Mesodermal cell (in vitro differentiated cells): ENCODE measurements at regions not wholly inside any gene's neighbourhood (a gene's known extent, or its start where the extent isn't known, plus 50 kb on each side); places are given as distances from the start of the nearest gene placed in this dataset.
"Not testable (repeated sequence)": the region's sequence is repeated elsewhere in the genome, so short reads cannot be mapped to it uniquely, and the experiment has no call there.

ENCODE experiments used
- H3K27ac ChIP-seq: 2 replicates; pipeline ENCODE4 v1.7.0; 2013; ENCODE audit warnings: mild to moderate bottlenecking, low read depth, low read length, moderate library complexity; ENCODE audit not compliant: severe bottlenecking
- H3K36me3 ChIP-seq: 2 replicates; pipeline ENCODE4 v1.7.1; 2013; ENCODE audit warnings: mild to moderate bottlenecking, low read length, moderate library complexity; ENCODE audit not compliant: control insufficient read depth, insufficient read depth
- H3K4me1 ChIP-seq: one replicate; pipeline ENCODE4 v1.7.1; 2013; ENCODE audit warnings: mild to moderate bottlenecking, low read length; ENCODE audit not compliant: insufficient read depth, control insufficient read depth, poor library complexity, severe bottlenecking
- H3K4me3 ChIP-seq: 2 replicates; pipeline ENCODE4 v1.7.0; 2013; ENCODE audit warnings: low read length, control low read depth, mild to moderate bottlenecking; ENCODE audit not compliant: insufficient read depth, poor library complexity, severe bottlenecking; ENCODE audit errors: extremely low read depth
- H3K9me3 ChIP-seq: 2 replicates; pipeline ENCODE4 v1.7.1; 2013; ENCODE audit warnings: mild to moderate bottlenecking, low read length, moderate library complexity; ENCODE audit not compliant: control insufficient read depth
- WGBS, 2 experiments: methylation state at CpG; one replicate each; pipeline ENCODE4 v1.1.5; 2013; ENCODE audit warnings: missing lambda C conversion rate in 2 of 2; ENCODE audit not compliant: insufficient coverage in 2 of 2; 5-methylcytosine and 5-hydroxymethylcytosine counted together

GRCh38 chr16:58853854-58854791, 120.0 kb upstream of the GOT2 start:
- no peak overlapping the region for H3K27ac ChIP-seq
- no peaks in the 10 kb centered on the region for H3K36me3 ChIP-seq
- peaks cover 5% of the 10 kb centered on the region for H3K4me1 ChIP-seq
- no peaks in the 10 kb centered on the region for H3K9me3 ChIP-seq
- 77 to 86% methylated on average over 3 to 5 of the region's 6 CpGs for WGBS, 2 experiments
- no peak overlapping the region for H3K4me3 ChIP-seq

GRCh38 chr16:58850678-58851020, 116.5 kb upstream of the GOT2 start:
- Histone ChIP-seq H3K9me3 (no peaks in the 10 kb centered on the region), H3K27ac (peak overlapping the region; percentile 60), H3K36me3 (no peaks in the 10 kb centered on the region), H3K4me1 (peaks cover 5% of the 10 kb centered on the region), H3K4me3 (no peak overlapping the region)
- 63 to 92% methylated on average over 2 to 3 of the region's 3 CpGs for WGBS, 2 experiments

- no peaks in the 10 kb centered on the region for H3K36me3 ChIP-seq
- peaks cover 5% of the 10 kb centered on the region for H3K4me1 ChIP-seq
- WGBS, 2 experiments, result 44 to 80% methylated on average over 1 of the region's 4 CpGs
- H3K9me3 ChIP-seq, result no peaks in the 10 kb centered on the region
- peak overlapping the region; percentile 60 for H3K27ac ChIP-seq
- H3K4me3 ChIP-seq, result no peak overlapping the region
These were observed 116.0 kb upstream of the GOT2 start for GRCh38 chr16:58850019-58850677.

- 100% methylated on average over 2 of the region's 2 CpGs; no CpG with 5 or more reads in 1 of the 2 experiments for WGBS, 2 experiments
- H3K36me3 ChIP-seq, result no peaks in the 10 kb centered on the region
- no peak overlapping the region for H3K27ac ChIP-seq
- no peak overlapping the region for H3K4me3 ChIP-seq
- no peaks in the 10 kb centered on the region for H3K9me3 ChIP-seq
- H3K4me1 ChIP-seq, result peaks cover 5% of the 10 kb centered on the region
These were observed 114.5 kb upstream of the GOT2 start for GRCh38 chr16:58848662-58849002.

GRCh38 chr16:58847902-58848661, 114.0 kb upstream of the GOT2 start:
- Histone ChIP-seq H3K36me3 (no peaks in the 10 kb centered on the region), H3K9me3 (no peaks in the 10 kb centered on the region), H3K4me1 (peaks cover 5% of the 10 kb centered on the region), H3K27ac (no peak overlapping the region), H3K4me3 (no peak overlapping the region)
- 86 to 90% methylated on average over 3 of the region's 4 CpGs for WGBS, 2 experiments

GRCh38 chr16:58846226-58846625, 112.1 kb upstream of the GOT2 start:
- H3K27ac ChIP-seq, H3K4me3 ChIP-seq, H3K9me3 ChIP-seq, H3K36me3 ChIP-seq, H3K4me1 ChIP-seq: not testable (repeated sequence)
- WGBS, 2 experiments, result 95 to 99% methylated on average over 7 to 27 of the region's 29 CpGs

- H3K4me3 ChIP-seq, result no peak overlapping the region
- no peaks in the 10 kb centered on the region for H3K36me3 ChIP-seq
- H3K27ac ChIP-seq, result no peak overlapping the region
- no peaks in the 10 kb centered on the region for H3K9me3 ChIP-seq
- no CpG with 5 or more reads among the region's 2 CpGs for WGBS, 2 experiments
- no peaks in the 10 kb centered on the region for H3K4me1 ChIP-seq
These were observed 109.6 kb upstream of the GOT2 start for GRCh38 chr16:58843675-58844074.

- Histone ChIP-seq H3K4me3 (no peak overlapping the region), H3K9me3 (no peaks in the 10 kb centered on the region), H3K4me1 (no peaks in the 10 kb centered on the region), H3K27ac (no peak overlapping the region), H3K36me3 (no peaks in the 10 kb centered on the region)
These were observed 108.6 kb upstream of the GOT2 start for GRCh38 chr16:58842746-58843145.

GRCh38 chr16:58842156-58842555, 108.0 kb upstream of the GOT2 start:
- no CpG with 5 or more reads among the region's 1 CpG for WGBS, 2 experiments
- Histone ChIP-seq H3K36me3 (no peaks in the 10 kb centered on the region), H3K27ac (no peak overlapping the region), H3K9me3 (no peaks in the 10 kb centered on the region), H3K4me1 (no peaks in the 10 kb centered on the region), H3K4me3 (no peak overlapping the region)

GRCh38 chr16:58837950-58838349, 103.8 kb upstream of the GOT2 start:
- 100% methylated on average over 1 to 2 of the region's 3 CpGs for WGBS, 2 experiments
- Histone ChIP-seq H3K27ac (no peak overlapping the region), H3K4me3 (no peak overlapping the region), H3K9me3 (no peaks in the 10 kb centered on the region), H3K36me3 (no peaks in the 10 kb centered on the region), H3K4me1 (no peaks in the 10 kb centered on the region)
